ENCODE measurements at regions not wholly inside any gene's neighbourhood (a gene's known extent, or its start where the extent isn't known, plus 50 kb on each side); places are given as distances from the start of the nearest gene placed in this dataset.
"Not testable (repeated sequence)": the region's sequence is repeated elsewhere in the genome, so short reads cannot be mapped to it uniquely, and the experiment has no call there.

GRCh38 chr21:9796293-9796692 is 725.1 kb upstream of the TPTE start:
- TF ChIP-seq, protein P1, sequence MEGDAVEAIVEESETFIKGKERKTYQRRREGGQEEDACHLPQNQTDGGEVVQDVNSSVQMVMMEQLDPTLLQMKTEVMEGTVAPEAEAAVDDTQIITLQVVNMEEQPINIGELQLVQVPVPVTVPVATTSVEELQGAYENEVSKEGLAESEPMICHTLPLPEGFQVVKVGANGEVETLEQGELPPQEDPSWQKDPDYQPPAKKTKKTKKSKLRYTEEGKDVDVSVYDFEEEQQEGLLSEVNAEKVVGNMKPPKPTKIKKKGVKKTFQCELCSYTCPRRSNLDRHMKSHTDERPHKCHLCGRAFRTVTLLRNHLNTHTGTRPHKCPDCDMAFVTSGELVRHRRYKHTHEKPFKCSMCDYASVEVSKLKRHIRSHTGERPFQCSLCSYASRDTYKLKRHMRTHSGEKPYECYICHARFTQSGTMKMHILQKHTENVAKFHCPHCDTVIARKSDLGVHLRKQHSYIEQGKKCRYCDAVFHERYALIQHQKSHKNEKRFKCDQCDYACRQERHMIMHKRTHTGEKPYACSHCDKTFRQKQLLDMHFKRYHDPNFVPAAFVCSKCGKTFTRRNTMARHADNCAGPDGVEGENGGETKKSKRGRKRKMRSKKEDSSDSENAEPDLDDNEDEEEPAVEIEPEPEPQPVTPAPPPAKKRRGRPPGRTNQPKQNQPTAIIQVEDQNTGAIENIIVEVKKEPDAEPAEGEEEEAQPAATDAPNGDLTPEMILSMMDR (IDR thresholded peaks at IDR 0.05 in 2 of 3, conservative IDR thresholded peaks at IDR 0.05 in 1 of 3; ENCODE audit: borderline replicate concordance in 1 of 3, insufficient read depth in 1 of 3, low read depth in 2 of 3, low read length in 2 of 3) = not testable (repeated sequence)
- TF ChIP-seq SIN3A (IDR thresholded peaks at IDR 0.05; ENCODE audit: low read depth); ZFX (IDR thresholded peaks at IDR 0.05); EZH2 (IDR thresholded peaks at IDR 0.05); POLR2AphosphoS5 (IDR thresholded peaks at IDR 0.05; ENCODE audit: low read depth, low read length); CEBPB (IDR thresholded peaks at IDR 0.05; ENCODE audit: low read depth); EZH2phosphoT487 (IDR thresholded peaks at IDR 0.05; ENCODE audit: borderline replicate concordance); ZBTB33 (IDR thresholded peaks at IDR 0.05; ENCODE audit: extremely low read depth, insufficient replicate concordance, low read length); SRF (IDR thresholded peaks at IDR 0.05; ENCODE audit: low read depth); POLR2A (IDR thresholded peaks at IDR 0.05; ENCODE audit: borderline replicate concordance, extremely low read depth, insufficient read depth, insufficient read length); RAD21 (IDR thresholded peaks at IDR 0.05; ENCODE audit: low read depth); REST (IDR thresholded peaks at IDR 0.05; ENCODE audit: low read depth): not testable (repeated sequence)
- TF ChIP-seq, protein P2, sequence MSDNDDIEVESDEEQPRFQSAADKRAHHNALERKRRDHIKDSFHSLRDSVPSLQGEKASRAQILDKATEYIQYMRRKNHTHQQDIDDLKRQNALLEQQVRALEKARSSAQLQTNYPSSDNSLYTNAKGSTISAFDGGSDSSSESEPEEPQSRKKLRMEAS (IDR thresholded peaks at IDR 0.05) = not testable (repeated sequence)

Measured in HCT116 (cell line).